OCI-LY7 (cell line): ENCODE measurements at regions not wholly inside any gene's neighbourhood (a gene's known extent, or its start where the extent isn't known, plus 50 kb on each side); places are given as distances from the start of the nearest gene placed in this dataset.

ENCODE experiments used
- BruUV-seq: library from RNA; stranded (reverse); fragments of 400-500 nt; replicated peaks from 2 replicates; lab custom pipeline; 2021; lab: Mats Ljungman, UMichigan
- CTCF ChIA-PET: fragments of 300-600 bp; sonication (Branson Sonifier 250); formaldehyde crosslinking; loops from one replicate; lab custom pipeline; 2022; ENCODE audit warnings: antibody characterized with exemption; ENCODE audit not compliant: unreplicated experiment; lab: Charles Lee
- POLR2A ChIA-PET: fragments of 300-600 bp; sonication (Branson Sonifier 250); formaldehyde crosslinking; loops from one replicate; lab custom pipeline; 2022; ENCODE audit warnings: antibody characterized with exemption; lab: Charles Lee
- DNase-seq: peaks from one replicate; pipeline ENCODE4 v3.0.0-alpha.2; 2015; ENCODE audit warnings: low spot score
- H2AFZ ChIP-seq: fragments of 200-600 bp; sonication (generic), shearing (Covaris generic); 2 replicates; pipeline ENCODE4 v1.6.1; 2014; ENCODE audit warnings: mild to moderate bottlenecking, antibody characterized with exemption, low read length, moderate library complexity
- H3K27ac ChIP-seq: fragments of 200-600 bp; sonication (generic); 2 replicates; pipeline ENCODE4 v1.5.1; 2014; ENCODE audit warnings: mixed run types, low read depth, mild to moderate bottlenecking, moderate library complexity, low read length, inconsistent platforms; ENCODE audit not compliant: poor library complexity, severe bottlenecking
- H3K36me3 ChIP-seq: fragments of 200-600 bp; sonication (generic); 2 replicates; pipeline ENCODE4 v1.6.1; 2014; ENCODE audit warnings: mild to moderate bottlenecking, antibody characterized with exemption, low read length, moderate library complexity, mixed read lengths; ENCODE audit not compliant: insufficient read depth
- H3K4me1 ChIP-seq: fragments of 200-600 bp; sonication (generic); 2 replicates; pipeline ENCODE4 v1.5.1; 2014; ENCODE audit warnings: mild to moderate bottlenecking, low read length; ENCODE audit not compliant: insufficient read depth, poor library complexity, severe bottlenecking
- H3K4me2 ChIP-seq: fragments of 200-600 bp; sonication (generic); 2 replicates; pipeline ENCODE4 v1.6.1; 2014; ENCODE audit warnings: mild to moderate bottlenecking, low read length
- H3K4me3 ChIP-seq: fragments of 200-600 bp; sonication (generic); 2 replicates; pipeline ENCODE4 v1.5.1; 2014; ENCODE audit warnings: mild to moderate bottlenecking, low read depth, low read length; ENCODE audit not compliant: poor library complexity, severe bottlenecking
- H3K79me2 ChIP-seq: fragments of 200-600 bp; sonication (generic); 2 replicates; pipeline ENCODE4 v1.6.1; 2016; ENCODE audit warnings: low read depth, mild to moderate bottlenecking, low read length, moderate library complexity, mixed read lengths; ENCODE audit not compliant: insufficient read depth
- H3K9me2 ChIP-seq: fragments of 200-600 bp; sonication (generic); 2 replicates; pipeline ENCODE4 v1.6.1; 2016; ENCODE audit warnings: mild to moderate bottlenecking, low read length, mixed read lengths; ENCODE audit not compliant: insufficient read depth
- H3K9me3 ChIP-seq: fragments of 200-600 bp; sonication (generic); 2 replicates; pipeline ENCODE4 v1.6.1; 2014; ENCODE audit warnings: mild to moderate bottlenecking, mixed run types, low read length, mixed read lengths
- H4K20me1 ChIP-seq: fragments of 200-600 bp; sonication (generic); 2 replicates; pipeline ENCODE4 v1.6.1; 2014; ENCODE audit warnings: mild to moderate bottlenecking, antibody characterized with exemption, low read length, moderate library complexity, mixed read lengths; ENCODE audit not compliant: insufficient read depth
- CTCF ChIP-seq: fragments of 200-600 bp; sonication (generic); conservative IDR thresholded peaks from 2 replicates; pipeline ENCODE4 v1.5.1; 2014; ENCODE audit warnings: mild to moderate bottlenecking, antibody characterized with exemption, low read length, moderate library complexity, mixed read lengths
- EZH2phosphoT487 ChIP-seq: fragments of 200-600 bp; sonication (generic); IDR thresholded peaks from 2 replicates; pipeline ENCODE4 v1.6.1; 2018; ENCODE audit warnings: low read depth, borderline replicate concordance, mild to moderate bottlenecking, mixed run types, antibody characterized with exemption, low read length, moderate library complexity, mixed read lengths
- intact Hi-C: fragments of 100-400 bp; cut with micrococcal nuclease; formaldehyde crosslinking; loops from one replicate; pipeline ENCODE4 v1.10.0; 2022; ENCODE audit not compliant: unreplicated experiment

- TF ChIP-seq CTCF (no peak), EZH2phosphoT487 (no peak)
- CTCF ChIA-PET: no interaction called here
- no TSS peak for BruUV-seq
Observed at GRCh38 chr2:180660207-180660606, 320.2 kb upstream of the UBE2E3 start.

DNA sequence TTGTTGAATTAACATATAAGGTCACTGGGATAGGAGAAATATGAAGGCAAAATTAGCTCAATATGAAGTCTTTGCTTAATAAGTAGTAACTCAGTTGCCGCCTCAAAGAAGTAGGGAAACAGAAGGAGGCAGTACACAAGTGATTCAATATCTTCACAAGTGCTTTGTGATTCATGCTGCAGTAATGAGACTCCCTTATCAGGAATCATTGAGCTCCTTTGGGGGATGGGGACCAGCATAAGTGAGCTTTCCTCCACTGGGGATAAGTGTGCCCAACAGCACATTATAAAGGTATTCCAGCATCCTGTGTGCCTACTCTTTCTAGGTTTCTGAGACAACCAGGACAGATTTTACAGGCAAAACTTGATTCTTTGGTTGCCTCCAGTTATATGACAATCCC lies 323.4 kb upstream of the UBE2E3 start:
- Histone ChIP-seq H3K9me2 (no peaks in the 10 kb centered on the region), H4K20me1 (no peaks in the 10 kb centered on the region), H3K4me3 (no peak overlapping the region), H3K4me1 (no peaks in the 10 kb centered on the region), H3K4me2 (no peak overlapping the region), H3K9me3 (no peaks in the 10 kb centered on the region), H3K79me2 (no peaks in the 10 kb centered on the region), H2AFZ (no peak overlapping the region), H3K27ac (no peak overlapping the region), H3K36me3 (no peaks in the 10 kb centered on the region)
- CTCF ChIA-PET: no interaction called here
- TF ChIP-seq EZH2phosphoT487 (no peak), CTCF (no peak)
- POLR2A ChIA-PET: no interaction called here
- intact Hi-C loops: no loop called here
- DNase-seq: no peak
- no TSS peak for BruUV-seq

More at GRCh38 chr2:180660207-180660606, 320.2 kb upstream of the UBE2E3 start:
- no peak for DNase-seq
- Histone ChIP-seq H3K9me2 (no peaks in the 10 kb centered on the region), H3K4me1 (no peaks in the 10 kb centered on the region), H3K36me3 (no peaks in the 10 kb centered on the region), H3K4me3 (no peak overlapping the region), H3K9me3 (no peaks in the 10 kb centered on the region), H3K27ac (no peak overlapping the region), H2AFZ (no peak overlapping the region), H4K20me1 (no peaks in the 10 kb centered on the region), H3K79me2 (no peaks in the 10 kb centered on the region), H3K4me2 (no peak overlapping the region)
- intact Hi-C loops: no loop called here
- POLR2A ChIA-PET: no interaction called here

DNA sequence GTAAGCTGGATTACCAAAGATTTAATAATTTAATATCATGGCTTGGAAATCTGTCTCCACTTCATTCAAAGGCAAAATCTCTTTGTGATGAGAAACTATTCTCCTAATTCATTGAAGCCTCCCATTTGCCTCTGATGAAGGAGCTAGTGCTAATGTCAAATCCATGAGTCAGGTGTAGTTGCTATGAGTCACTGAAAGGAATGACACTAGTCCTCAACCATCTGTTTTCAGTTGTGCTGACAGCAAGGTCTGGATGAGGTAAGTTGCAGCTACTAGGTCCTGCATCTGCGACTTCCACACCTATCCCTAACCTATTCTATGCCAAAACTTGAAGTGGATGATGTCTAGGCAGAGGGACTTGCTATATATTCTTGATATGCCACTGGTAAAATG lies 324.0 kb upstream of the UBE2E3 start:
- no peaks in the 10 kb centered on the region for H3K9me2 ChIP-seq
- intact Hi-C loops: no loop called here
- H3K27ac ChIP-seq: no peak overlapping the region
- no peak for DNase-seq
- TF ChIP-seq EZH2phosphoT487 (no peak), CTCF (no peak)
- H2AFZ ChIP-seq: no peak overlapping the region
- CTCF ChIA-PET: no interaction called here
- H3K4me1 ChIP-seq: no peaks in the 10 kb centered on the region
- no peak overlapping the region for H3K4me2 ChIP-seq
- H3K9me3 ChIP-seq: no peaks in the 10 kb centered on the region
- POLR2A ChIA-PET: no interaction called here
- no peak overlapping the region for H3K4me3 ChIP-seq
- H4K20me1 ChIP-seq: no peaks in the 10 kb centered on the region
- no peaks in the 10 kb centered on the region for H3K36me3 ChIP-seq
- no peaks in the 10 kb centered on the region for H3K79me2 ChIP-seq
- no TSS peak for BruUV-seq
